Ascending aorta (tissue), 2 donors: ENCODE measurements at regions not wholly inside any gene's neighbourhood (a gene's known extent, or its start where the extent isn't known, plus 50 kb on each side); places are given as distances from the start of the nearest gene placed in this dataset.
"Not testable (repeated sequence)": the region's sequence is repeated elsewhere in the genome, so short reads cannot be mapped to it uniquely, and the experiment has no call there.

Source experiments
- DNase-seq, 2 donors: peaks; one replicate each; pipeline ENCODE4 v3.0.0-alpha.2; 2019; ENCODE audit warnings: low spot score in 2 of 2
- H3K27ac ChIP-seq, 2 donors: fragments of 200-600 bp; sonication (generic); one replicate each; pipeline ENCODE4 v1.5.1; 2016 to 2017; ENCODE audit warnings: mild to moderate bottlenecking in 1 of 2
- H3K27me3 ChIP-seq: fragments of 200-600 bp; sonication (generic); one replicate; pipeline ENCODE4 v1.5.1; 2017
- H3K36me3 ChIP-seq, 2 donors: fragments of 200-600 bp; sonication (generic); one replicate each; pipeline ENCODE4 v1.5.1; 2016
- H3K4me1 ChIP-seq, 2 donors: fragments of 200-600 bp; sonication (generic); one replicate each; pipeline ENCODE4 v1.5.1; 2016 to 2017; ENCODE audit warnings: mild to moderate bottlenecking in 1 of 2
- H3K4me3 ChIP-seq, 2 donors: fragments of 200-600 bp; sonication (generic); one replicate each; pipeline ENCODE4 v1.5.1; 2016 to 2017; ENCODE audit warnings: mild to moderate bottlenecking in 1 of 2
- H3K9me3 ChIP-seq, 2 donors: fragments of 200-600 bp; sonication (generic); one replicate each; pipeline ENCODE4 v1.5.1; 2016
- CTCF ChIP-seq, 3 experiments: fragments of 200-600 bp in 2 of 3; fragments of 450-650 bp in 1 of 3; sonication (generic) in 2 of 3; IDR thresholded peaks; one replicate each; pipeline ENCODE4 v1.5.1; 2016 to 2019; ENCODE audit warnings: antibody characterized with exemption in 3 of 3, mild to moderate bottlenecking in 1 of 3, moderate library complexity in 1 of 3
- intact Hi-C: fragments of 100-400 bp; cut with DNase I; formaldehyde crosslinking; loops from one replicate; pipeline ENCODE4 v1.15.1; 2023

GRCh38 chr21:35195232-35195631, 146.1 kb upstream of the RUNX1 start:
- H3K36me3 ChIP-seq: no peaks in the 10 kb centered on the region
- intact Hi-C loops: no loop called here
- no peaks in the 10 kb centered on the region for H3K4me1 ChIP-seq
- H3K9me3 ChIP-seq: no peaks in the 10 kb centered on the region
- no peak overlapping the region for H3K27ac ChIP-seq
- no peak for TF ChIP-seq CTCF (IDR thresholded peaks at IDR 0.05)
- no peak overlapping the region for H3K4me3 ChIP-seq
- DNase-seq: no peak
- no peaks in the 10 kb centered on the region for H3K27me3 ChIP-seq

- no peak for TF ChIP-seq CTCF (IDR thresholded peaks at IDR 0.05)
- Histone ChIP-seq H3K27me3 (no peaks in the 10 kb centered on the region), H3K4me3 (no peak overlapping the region), H3K4me1 (no peaks in the 10 kb centered on the region), H3K36me3 (no peaks in the 10 kb centered on the region), H3K9me3 (no peaks in the 10 kb centered on the region), H3K27ac (no peak overlapping the region)
- intact Hi-C loops: no loop called here
- no peak for DNase-seq
Observed at GRCh38 chr21:35191754-35192153, 142.7 kb upstream of the RUNX1 start.

- no peak for DNase-seq
- Histone ChIP-seq H3K4me1 (no peaks in the 10 kb centered on the region), H3K27ac (no peak overlapping the region), H3K4me3 (no peak overlapping the region), H3K9me3 (no peaks in the 10 kb centered on the region), H3K36me3 (no peaks in the 10 kb centered on the region), H3K27me3 (no peaks in the 10 kb centered on the region)
- intact Hi-C loops: no loop called here
- no peak for TF ChIP-seq CTCF (IDR thresholded peaks at IDR 0.05)
Observed at GRCh38 chr21:35191128-35191527, 142.0 kb upstream of the RUNX1 start.

GRCh38 chr21:35190201-35190701, 141.1 kb upstream of the RUNX1 start:
- H3K27me3 ChIP-seq: no peaks in the 10 kb centered on the region
- H3K9me3 ChIP-seq: no peaks in the 10 kb centered on the region
- H3K4me3 ChIP-seq: no peak overlapping the region
- H3K36me3 ChIP-seq: no peaks in the 10 kb centered on the region
- no peak overlapping the region for H3K27ac ChIP-seq
- intact Hi-C loops: no loop called here
- TF ChIP-seq CTCF (IDR thresholded peaks at IDR 0.05): no peak
- no peaks in the 10 kb centered on the region for H3K4me1 ChIP-seq
- DNase-seq: no peak

GRCh38 chr21:35189077-35189863, 140.2 kb upstream of the RUNX1 start:
- Histone ChIP-seq H3K9me3 (no peaks in the 10 kb centered on the region), H3K27me3 (no peaks in the 10 kb centered on the region), H3K27ac (no peak overlapping the region), H3K4me1 (no peaks in the 10 kb centered on the region), H3K4me3 (no peak overlapping the region), H3K36me3 (no peaks in the 10 kb centered on the region)
- no peak for DNase-seq
- intact Hi-C loops: no loop called here
- TF ChIP-seq CTCF (IDR thresholded peaks at IDR 0.05): no peak

GRCh38 chr21:35183389-35183788, 134.3 kb upstream of the RUNX1 start:
- H3K36me3 ChIP-seq, H3K27me3 ChIP-seq, H3K4me3 ChIP-seq, H3K27ac ChIP-seq, H3K9me3 ChIP-seq, DNase-seq, intact Hi-C loops, H3K4me1 ChIP-seq: not testable (repeated sequence)
